GM19395 (cell line): ENCODE measurements at regions not wholly inside any gene's neighbourhood (a gene's known extent, or its start where the extent isn't known, plus 50 kb on each side); places are given as distances from the start of the nearest gene placed in this dataset.

Experiments
- ATAC-seq: cut with Tn5 transposase; IDR thresholded peaks from one replicate; pipeline ENCODE4 v1.9.1; 2021; ENCODE audit warnings: mild to moderate bottlenecking, moderate library complexity; ENCODE audit not compliant: unreplicated experiment

GRCh38 chr22:23522623-23523251 lies 57.4 kb downstream of the IGLL1 start:
- ATAC-seq, result no peak

- no peak for ATAC-seq
Observed at GRCh38 chr22:23521441-23522113, 58.5 kb downstream of the IGLL1 start.

GRCh38 chr22:23520863-23521440 lies 59.1 kb downstream of the IGLL1 start:
- no peak for ATAC-seq

GRCh38 chr22:23519442-23520157 lies 60.5 kb downstream of the IGLL1 start:
- no peak for ATAC-seq

- ATAC-seq, result no peak
Observed at GRCh38 chr22:23518376-23519187, 61.5 kb downstream of the IGLL1 start.

- ATAC-seq, result no peak
Observed at GRCh38 chr22:23517804-23518375, 62.2 kb downstream of the IGLL1 start.

GRCh38 chr22:23516304-23516703 lies 63.8 kb downstream of the IGLL1 start:
- ATAC-seq, result no peak

- no peak for ATAC-seq
Observed at GRCh38 chr22:23514322-23515038, 65.6 kb downstream of the IGLL1 start.

- no peak for ATAC-seq
Observed at GRCh38 chr22:23513705-23514104, 66.4 kb downstream of the IGLL1 start.

- no peak for ATAC-seq
Observed at GRCh38 chr22:23513133-23513532, 67.0 kb downstream of the IGLL1 start.

GRCh38 chr22:23512721-23513120 lies 67.4 kb downstream of the IGLL1 start:
- ATAC-seq, result no peak

GRCh38 chr22:23512348-23512705 lies 67.8 kb downstream of the IGLL1 start:
- no peak for ATAC-seq

GRCh38 chr22:23511627-23512347 lies 68.3 kb downstream of the IGLL1 start:
- no peak for ATAC-seq

- ATAC-seq, result no peak
Observed at GRCh38 chr22:23509571-23510302, 70.4 kb downstream of the IGLL1 start.

- ATAC-seq, result no peak
Observed at GRCh38 chr22:23504516-23504915, 75.6 kb downstream of the IGLL1 start.

- no peak for ATAC-seq
Observed at GRCh38 chr22:23503736-23504440, 76.2 kb downstream of the IGLL1 start.

GRCh38 chr22:23503142-23503541 lies 76.9 kb downstream of the IGLL1 start:
- ATAC-seq, result no peak

- ATAC-seq, result no peak
Observed at GRCh38 chr22:23501708-23502107, 78.4 kb downstream of the IGLL1 start.
